HG03521 (cell line): ENCODE measurements at regions not wholly inside any gene's neighbourhood (a gene's known extent, or its start where the extent isn't known, plus 50 kb on each side); places are given as distances from the start of the nearest gene placed in this dataset.
"Not testable (repeated sequence)": the region's sequence is repeated elsewhere in the genome, so short reads cannot be mapped to it uniquely, and the experiment has no call there.

ENCODE experiments used
- ATAC-seq: cut with Tn5 transposase; IDR thresholded peaks from one replicate; pipeline ENCODE4 v1.9.1; 2021; ENCODE audit warnings: mild to moderate bottlenecking, moderate library complexity; ENCODE audit not compliant: unreplicated experiment

DNA sequence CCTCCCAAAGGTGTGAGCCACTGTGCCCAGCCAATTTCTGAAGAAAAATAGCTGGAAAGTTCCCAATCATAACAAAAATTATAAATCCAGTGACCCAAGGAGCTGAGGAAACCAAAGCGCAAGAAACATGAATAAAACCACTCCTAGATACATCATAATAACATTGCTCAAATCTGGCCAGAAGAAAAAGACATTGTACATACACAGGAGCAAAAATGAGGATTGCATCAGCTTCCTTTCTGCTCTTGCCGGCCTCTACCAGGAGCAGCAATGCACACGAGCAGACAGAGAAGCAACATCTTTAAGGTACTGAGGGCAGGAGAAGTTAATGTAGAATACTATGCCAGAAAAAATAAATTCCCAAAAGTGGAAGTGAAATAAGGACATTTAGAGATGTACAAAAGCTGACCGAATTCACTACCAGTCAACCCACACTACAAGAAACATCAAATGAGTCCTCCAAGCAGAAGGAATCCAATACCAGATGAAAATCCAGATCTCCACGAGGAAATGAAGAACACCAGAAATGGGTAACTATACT, 127.0 kb upstream of the NBPF11 start:
- not testable (repeated sequence) for ATAC-seq

DNA sequence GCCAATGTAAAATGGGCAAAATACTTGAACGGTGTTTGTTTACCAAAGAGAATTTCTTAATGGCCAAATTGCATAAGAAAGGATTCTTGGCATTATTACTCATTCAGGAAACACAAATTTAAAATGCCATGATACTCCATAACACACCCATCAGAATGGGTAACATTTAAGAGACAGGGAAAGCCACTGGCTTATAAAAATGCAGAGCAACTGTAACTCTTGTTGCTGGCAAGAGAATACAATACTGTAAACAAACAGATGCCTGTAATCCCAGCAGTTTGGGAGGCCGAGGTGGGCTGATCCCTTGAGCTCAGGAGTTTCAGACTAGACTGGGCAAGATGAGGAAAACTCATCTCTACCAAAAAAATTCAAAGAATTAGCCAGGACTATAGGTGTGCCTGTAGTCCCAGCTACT, 125.8 kb upstream of the NBPF11 start:
- ATAC-seq = not testable (repeated sequence)

GRCh38 chr1:148267066-148267465, 115.0 kb upstream of the NBPF11 start:
- ATAC-seq = not testable (repeated sequence)

- no peak for ATAC-seq
Observed at GRCh38 chr1:148264374-148265276, 112.5 kb upstream of the NBPF11 start.

- no peak for ATAC-seq
Observed at GRCh38 chr1:148263906-148264255, 111.8 kb upstream of the NBPF11 start.

GRCh38 chr1:148263128-148263905, 111.2 kb upstream of the NBPF11 start:
- ATAC-seq = no peak

DNA sequence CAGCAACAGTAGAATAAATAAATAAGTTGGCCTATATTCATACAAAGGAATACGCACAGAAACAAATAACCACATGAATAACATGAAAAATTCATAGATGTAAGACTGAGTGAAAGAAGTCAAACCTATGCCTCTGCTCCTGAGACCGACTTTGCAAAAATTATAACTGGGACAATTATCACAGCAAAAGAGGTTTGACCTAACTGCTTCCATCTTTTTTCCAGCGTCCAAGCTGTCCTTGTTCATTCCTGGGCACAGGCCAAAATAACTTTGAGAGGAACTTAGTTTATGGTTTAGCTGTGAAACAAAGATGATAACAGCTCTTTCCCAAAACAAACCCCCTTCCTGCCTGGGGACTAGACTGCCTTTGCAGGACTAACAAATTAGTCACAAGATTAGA, 109.6 kb upstream of the NBPF11 start:
- ATAC-seq = not testable (repeated sequence)

DNA sequence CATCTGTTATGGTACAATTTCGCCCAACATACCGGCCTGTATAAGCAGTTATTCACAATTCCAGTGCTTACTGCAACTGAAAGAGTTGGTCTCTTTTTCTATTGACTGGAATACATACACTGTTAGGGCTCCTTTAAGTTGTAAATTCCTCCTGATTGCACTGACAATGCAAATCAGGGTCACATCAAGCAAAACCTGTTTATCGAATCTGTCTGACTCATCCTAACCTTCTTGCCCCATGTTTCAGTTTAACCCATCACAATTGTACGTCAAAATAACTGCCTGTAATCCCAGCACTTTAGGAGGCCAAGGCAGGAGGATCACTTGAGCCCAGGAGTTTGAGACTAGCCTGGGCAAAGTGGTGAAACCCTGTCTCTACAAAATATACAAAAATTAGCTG, 105.8 kb upstream of the NBPF11 start:
- ATAC-seq = not testable (repeated sequence)

DNA sequence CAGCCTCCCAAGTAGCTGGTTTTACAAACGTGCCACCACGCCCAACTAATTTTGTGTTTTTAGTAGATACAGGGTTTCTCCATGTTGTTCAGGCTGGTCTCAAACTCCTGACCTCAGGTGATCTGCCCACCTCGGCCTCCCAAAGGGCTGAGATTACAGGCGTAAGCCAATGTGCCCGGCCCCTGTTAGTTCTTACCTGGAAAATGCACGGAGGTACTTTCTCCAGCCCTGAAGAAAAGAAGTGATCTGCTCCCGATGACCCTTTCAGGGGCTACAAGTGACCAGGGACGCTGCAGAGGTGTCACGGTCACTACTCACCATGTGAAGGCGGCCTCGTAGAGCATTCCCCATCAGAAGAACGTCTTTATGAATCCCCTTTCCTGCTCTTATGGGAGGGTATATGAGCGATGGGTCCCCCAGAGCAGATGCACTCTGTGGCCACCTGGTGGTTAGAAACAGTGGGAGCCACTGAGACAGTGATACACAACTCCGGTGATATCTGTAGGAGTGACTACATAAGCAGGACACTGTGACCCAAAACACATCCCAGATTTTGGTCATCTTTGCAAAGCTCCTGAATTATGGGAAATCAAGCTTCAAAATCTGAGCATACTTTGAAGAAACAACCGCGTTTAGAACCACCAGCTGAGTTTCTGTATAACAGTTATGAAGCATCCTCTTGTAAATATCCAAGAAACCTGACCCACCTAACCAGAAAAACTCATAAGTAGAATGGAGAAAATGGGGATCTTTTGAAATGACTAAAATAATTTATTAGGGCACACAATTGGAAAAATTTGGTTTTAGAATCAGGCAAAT, 102.7 kb upstream of the NBPF11 start:
- not testable (repeated sequence) for ATAC-seq

- ATAC-seq = not testable (repeated sequence)
Observed at GRCh38 chr1:148253808-148254207, 101.7 kb upstream of the NBPF11 start.

DNA sequence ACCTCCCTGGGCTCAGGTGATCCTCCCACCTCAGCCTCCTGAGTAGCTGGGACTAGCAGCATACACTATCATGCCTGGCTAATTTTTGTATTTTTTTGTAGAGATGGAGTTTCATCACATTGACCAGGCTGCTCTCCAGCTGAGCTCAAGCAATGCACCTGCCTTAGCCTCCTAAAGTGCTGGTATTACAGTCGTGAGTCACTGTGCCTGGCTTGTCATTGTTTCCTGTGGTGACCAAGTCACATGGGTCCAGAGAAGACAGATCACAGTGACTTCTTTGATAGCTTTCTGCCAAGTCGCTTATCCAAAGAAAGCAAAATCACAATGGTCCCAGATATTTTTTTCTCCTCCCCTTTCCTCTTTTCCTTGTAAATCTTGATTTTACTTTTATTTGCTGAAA, 96.7 kb upstream of the NBPF11 start:
- not testable (repeated sequence) for ATAC-seq

GRCh38 chr1:148246258-148246861, 94.3 kb upstream of the NBPF11 start:
- ATAC-seq = not testable (repeated sequence)

DNA sequence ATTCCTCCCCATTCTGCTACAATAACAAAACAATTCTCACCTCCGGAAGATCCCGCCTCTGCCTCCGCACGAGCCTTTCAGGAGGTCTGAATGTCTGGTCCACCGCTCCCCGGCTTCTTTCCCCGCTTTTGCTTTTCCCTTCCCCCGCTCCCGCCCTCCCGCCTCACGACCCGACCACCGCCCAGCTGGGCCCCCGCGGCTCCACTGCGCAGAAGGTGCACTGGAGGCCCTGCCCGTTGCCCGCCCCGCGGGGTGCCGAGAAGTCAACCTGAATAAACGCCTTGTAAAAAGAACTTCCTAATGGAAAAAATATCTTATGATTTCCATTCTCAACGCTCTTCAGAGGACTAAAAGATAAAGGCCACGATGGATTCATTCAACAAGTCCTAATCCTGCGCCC, 93.8 kb upstream of the NBPF11 start:
- not testable (repeated sequence) for ATAC-seq

GRCh38 chr1:148245443-148245842, 93.4 kb upstream of the NBPF11 start:
- not testable (repeated sequence) for ATAC-seq

- ATAC-seq = not testable (repeated sequence)
Observed at GRCh38 chr1:148233250-148233649, 81.2 kb upstream of the NBPF11 start.

DNA sequence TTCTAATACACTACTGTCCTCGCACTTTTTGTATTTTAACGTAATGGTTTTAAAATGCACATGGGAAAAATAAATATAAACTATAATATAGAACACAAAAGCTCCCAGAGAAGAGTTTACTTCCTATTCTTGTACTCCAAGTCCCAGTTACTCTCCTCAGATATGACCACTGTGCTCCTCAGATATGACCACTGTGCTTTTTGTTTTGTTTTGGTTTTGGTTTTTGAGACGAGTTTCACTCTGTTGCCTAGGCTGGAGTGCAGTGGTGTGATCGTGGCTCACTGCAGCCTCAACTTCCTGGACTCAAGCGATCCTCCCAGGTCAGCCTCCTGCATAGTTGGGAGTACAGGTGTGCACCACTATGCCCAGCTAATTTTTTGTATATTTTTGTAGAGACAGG, 76.8 kb upstream of the NBPF11 start:
- not testable (repeated sequence) for ATAC-seq

DNA sequence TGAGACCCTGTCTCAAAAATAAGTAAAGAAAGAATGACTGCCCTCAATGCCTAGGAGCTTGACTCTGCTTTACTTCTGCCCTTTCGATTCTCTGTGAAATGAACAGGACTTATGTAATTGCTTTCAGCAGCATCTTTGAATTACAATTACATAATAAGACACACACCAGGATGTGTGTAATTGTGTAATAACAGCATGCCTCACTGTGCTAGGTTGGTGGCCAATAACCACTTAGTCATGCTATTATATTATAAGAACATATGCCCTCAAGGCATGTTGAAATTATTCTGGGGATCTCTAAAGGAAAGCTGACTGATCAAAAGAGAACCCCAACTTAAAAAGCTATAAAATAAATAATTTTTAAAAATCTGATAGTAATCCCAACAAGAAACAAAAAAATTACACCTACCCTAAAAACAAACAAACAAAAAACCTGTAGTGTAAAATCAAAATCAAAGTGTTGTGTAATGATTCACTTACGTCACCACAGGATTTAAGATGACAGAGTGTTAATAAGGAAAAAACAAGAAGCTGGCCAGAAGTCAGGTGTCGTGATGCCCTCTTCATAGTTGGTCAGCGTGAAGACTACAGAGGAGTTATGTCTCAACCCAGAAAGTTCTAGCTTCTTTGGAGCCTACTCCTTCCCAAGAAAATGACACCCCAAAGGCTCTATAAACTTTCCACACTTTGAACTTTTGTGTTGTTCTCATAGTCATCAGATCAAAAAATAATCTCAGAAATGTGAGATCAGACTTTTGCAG, 70.5 kb upstream of the NBPF11 start:
- not testable (repeated sequence) for ATAC-seq

GRCh38 chr1:148221593-148221992, 69.5 kb upstream of the NBPF11 start:
- ATAC-seq = not testable (repeated sequence)

GRCh38 chr1:148219229-148219628, 67.1 kb upstream of the NBPF11 start:
- not testable (repeated sequence) for ATAC-seq
